Activated CD8-positive, alpha-beta T cell treated with anti-CD3 and anti-CD28 coated beads, Interleukin-2, amount 10 ng/mL, durations not matched to agents 7 days and 5 days (primary cell): ENCODE measurements at regions not wholly inside any gene's neighbourhood (a gene's known extent, or its start where the extent isn't known, plus 50 kb on each side); places are given as distances from the start of the nearest gene placed in this dataset.
"Not testable (repeated sequence)": the region's sequence is repeated elsewhere in the genome, so short reads cannot be mapped to it uniquely, and the experiment has no call there.

Experiments
- ATAC-seq: fragments of 150-1000 bp; cut with Tn5 transposase; one replicate; pipeline ENCODE4 v1.10.0; 2021; ENCODE audit warnings: moderate library complexity
- CTCF ChIA-PET: fragments of 350-600 bp; sonication (Branson Sonifier 250); formaldehyde crosslinking; loops from one replicate; lab custom pipeline; 2021; ENCODE audit warnings: antibody characterized with exemption; lab: Charles Lee
- POLR2A ChIA-PET: fragments of 350-600 bp; sonication (Branson Sonifier 250); formaldehyde crosslinking; loops from one replicate; lab custom pipeline; 2021; ENCODE audit warnings: antibody characterized with exemption; lab: Charles Lee
- DNase-seq: peaks from one replicate; pipeline ENCODE4 v3.0.0-alpha.2; 2020
- H3K27ac Mint-ChIP-seq: one replicate; pipeline ENCODE4 v1.8.0; 2021; ENCODE audit warnings: mild to moderate bottlenecking, mixed read lengths
- H3K27me3 Mint-ChIP-seq: one replicate; pipeline ENCODE4 v1.8.0; 2021; ENCODE audit warnings: low read depth, mixed read lengths
- H3K36me3 Mint-ChIP-seq: one replicate; pipeline ENCODE4 v1.8.0; 2021; ENCODE audit warnings: low read depth, mixed read lengths
- H3K4me1 Mint-ChIP-seq: one replicate; pipeline ENCODE4 v1.8.0; 2021; ENCODE audit warnings: low read depth, mixed read lengths
- H3K4me3 Mint-ChIP-seq: one replicate; pipeline ENCODE4 v1.8.0; 2021; ENCODE audit warnings: mild to moderate bottlenecking, mixed read lengths
- H3K9me3 Mint-ChIP-seq: one replicate; pipeline ENCODE4 v1.8.0; 2022; ENCODE audit warnings: mixed read lengths; ENCODE audit not compliant: insufficient read depth

DNA sequence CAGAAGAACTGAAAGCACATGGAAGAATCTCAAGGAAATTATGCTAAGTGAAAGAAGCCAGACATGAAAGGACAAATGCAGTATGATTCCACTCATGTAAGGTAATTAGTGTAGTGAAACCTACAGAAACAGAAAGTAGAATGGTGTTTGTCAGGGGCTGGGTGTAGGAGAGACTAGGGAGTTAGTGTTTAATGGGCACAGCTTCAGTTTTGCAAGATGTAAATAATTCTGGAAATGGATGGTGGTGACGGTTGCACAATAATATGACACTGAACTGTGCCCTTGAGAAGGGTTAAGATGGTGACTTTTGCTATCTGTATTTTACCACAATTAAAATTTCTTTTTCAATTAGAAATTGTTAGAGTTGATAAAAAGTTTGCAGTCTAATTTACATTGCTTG lies 157.3 kb upstream of the ADCY1 start:
- POLR2A ChIA-PET: no interaction called here
- ATAC-seq: no peak
- H3K9me3 Mint-ChIP-seq: no peaks in the 10 kb centered on the region

DNA sequence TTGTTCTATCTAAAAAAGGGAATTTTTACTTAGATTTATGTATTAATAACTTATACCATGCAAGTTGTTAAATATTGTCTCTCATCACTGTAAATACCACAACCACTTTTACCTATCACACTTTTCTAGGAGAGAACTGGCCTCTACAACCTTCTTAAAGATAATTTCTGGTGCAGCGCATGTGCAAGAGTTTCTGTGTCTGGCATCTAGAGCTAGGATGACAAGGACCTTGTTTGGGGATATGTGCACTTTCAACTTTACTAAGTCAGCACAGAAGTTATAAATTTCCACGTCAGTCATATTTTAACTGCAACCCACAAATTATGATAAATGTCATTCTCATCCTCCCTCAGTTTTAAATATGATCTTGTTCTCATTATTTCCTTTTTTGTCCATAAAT lies 156.9 kb upstream of the ADCY1 start:
- no peaks in the 10 kb centered on the region for H3K36me3 Mint-ChIP-seq
- ATAC-seq: no peak
- CTCF ChIA-PET: no interaction called here
- H3K4me1 Mint-ChIP-seq: no peaks in the 10 kb centered on the region
- POLR2A ChIA-PET: no interaction called here
- no peaks in the 10 kb centered on the region for H3K9me3 Mint-ChIP-seq
- no peak overlapping the region for H3K27ac Mint-ChIP-seq
- peaks cover 14% of the 10 kb centered on the region for H3K27me3 Mint-ChIP-seq
- DNase-seq: no peak
- no peak overlapping the region for H3K4me3 Mint-ChIP-seq

More for the DNA sequence above, 157.3 kb upstream of the ADCY1 start:
- no peaks in the 10 kb centered on the region for H3K36me3 Mint-ChIP-seq
- H3K27ac Mint-ChIP-seq: no peak overlapping the region
- no peaks in the 10 kb centered on the region for H3K4me1 Mint-ChIP-seq
- no peak for DNase-seq
- H3K27me3 Mint-ChIP-seq: peaks cover 14% of the 10 kb centered on the region
- CTCF ChIA-PET: no interaction called here
- H3K4me3 Mint-ChIP-seq: no peak overlapping the region

GRCh38 chr7:45417735-45418134 lies 156.4 kb upstream of the ADCY1 start:
- H3K4me1 Mint-ChIP-seq: no peaks in the 10 kb centered on the region
- H3K9me3 Mint-ChIP-seq: no peaks in the 10 kb centered on the region
- H3K36me3 Mint-ChIP-seq: no peaks in the 10 kb centered on the region
- DNase-seq (no peak), ATAC-seq (no peak)
- ChIA-PET CTCF (no interaction called here), POLR2A (no interaction called here)
- no peak overlapping the region for H3K4me3 Mint-ChIP-seq
- H3K27ac Mint-ChIP-seq: no peak overlapping the region
- peaks cover 17% of the 10 kb centered on the region for H3K27me3 Mint-ChIP-seq

GRCh38 chr7:45420843-45421495 lies 153.2 kb upstream of the ADCY1 start:
- H3K27me3 Mint-ChIP-seq: peaks cover 18% of the 10 kb centered on the region
- ChIA-PET POLR2A (no interaction called here), CTCF (no interaction called here)
- no peaks in the 10 kb centered on the region for H3K9me3 Mint-ChIP-seq
- no peak overlapping the region for H3K4me3 Mint-ChIP-seq
- no peaks in the 10 kb centered on the region for H3K4me1 Mint-ChIP-seq
- ATAC-seq: no peak
- no peak overlapping the region for H3K27ac Mint-ChIP-seq
- DNase-seq: no peak
- H3K36me3 Mint-ChIP-seq: no peaks in the 10 kb centered on the region

- ATAC-seq: no peak
- H3K27me3 Mint-ChIP-seq: peaks cover 17% of the 10 kb centered on the region
Observed at GRCh38 chr7:45421806-45422205, 152.4 kb upstream of the ADCY1 start.

GRCh38 chr7:45430397-45430796 lies 143.8 kb upstream of the ADCY1 start:
- Mint-ChIP-seq H3K4me3 (no peak overlapping the region), H3K9me3 (no peaks in the 10 kb centered on the region), H3K27ac (no peak overlapping the region), H3K36me3 (no peaks in the 10 kb centered on the region), H3K27me3 (no peaks in the 10 kb centered on the region), H3K4me1 (no peaks in the 10 kb centered on the region)
- no peak for ATAC-seq
- DNase-seq: no peak
- ChIA-PET CTCF (no interaction called here), POLR2A (no interaction called here)

More at GRCh38 chr7:45421806-45422205, 152.4 kb upstream of the ADCY1 start:
- no peaks in the 10 kb centered on the region for H3K36me3 Mint-ChIP-seq
- no peaks in the 10 kb centered on the region for H3K4me1 Mint-ChIP-seq
- no peak for DNase-seq
- no peak overlapping the region for H3K4me3 Mint-ChIP-seq
- POLR2A ChIA-PET: no interaction called here
- no peaks in the 10 kb centered on the region for H3K9me3 Mint-ChIP-seq
- H3K27ac Mint-ChIP-seq: no peak overlapping the region
- CTCF ChIA-PET: no interaction called here

GRCh38 chr7:45434167-45434784 lies 139.9 kb upstream of the ADCY1 start:
- Mint-ChIP-seq H3K27ac (no peak overlapping the region), H3K9me3 (no peaks in the 10 kb centered on the region), H3K4me1 (no peaks in the 10 kb centered on the region), H3K36me3 (no peaks in the 10 kb centered on the region), H3K27me3 (peaks cover 10% of the 10 kb centered on the region), H3K4me3 (no peak overlapping the region)
- DNase-seq (no peak), ATAC-seq (no peak)
- CTCF ChIA-PET: interaction anchor here (0.6 kb wide), 1 partner anchor 724 kb away, joined by 3 read pairs; no protein-coding TSS in a partner anchor
- POLR2A ChIA-PET: no interaction called here

- no peaks in the 10 kb centered on the region for H3K36me3 Mint-ChIP-seq
- ATAC-seq (no peak), DNase-seq (no peak)
- no peaks in the 10 kb centered on the region for H3K9me3 Mint-ChIP-seq
- POLR2A ChIA-PET: no interaction called here
- CTCF ChIA-PET: no interaction called here
- no peak overlapping the region for H3K27ac Mint-ChIP-seq
- no peak overlapping the region for H3K4me3 Mint-ChIP-seq
- H3K27me3 Mint-ChIP-seq: peaks cover 16% of the 10 kb centered on the region
- no peaks in the 10 kb centered on the region for H3K4me1 Mint-ChIP-seq
Observed at GRCh38 chr7:45435131-45435530, 139.0 kb upstream of the ADCY1 start.

DNA sequence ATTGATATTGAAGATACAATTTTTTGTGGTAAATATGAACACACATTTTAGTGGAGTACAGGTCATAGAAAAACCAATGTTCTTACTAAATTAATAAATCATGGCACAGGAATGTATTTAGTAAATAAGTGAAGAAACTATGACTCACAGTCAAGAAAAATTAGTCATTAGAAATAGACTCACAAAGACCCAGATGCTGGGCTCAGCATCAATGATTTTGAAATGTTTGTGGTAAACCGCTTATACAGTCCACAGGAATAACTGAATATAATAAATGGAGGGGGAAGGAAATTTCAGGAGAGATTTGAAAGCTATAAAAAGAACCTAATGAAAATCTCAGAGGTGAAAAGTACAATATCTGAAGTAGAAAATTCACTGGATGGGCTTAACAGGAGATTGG lies 138.3 kb upstream of the ADCY1 start:
- no peaks in the 10 kb centered on the region for H3K4me1 Mint-ChIP-seq
- no peak for DNase-seq
- ChIA-PET POLR2A (no interaction called here), CTCF (no interaction called here)
- no peak for ATAC-seq
- H3K36me3 Mint-ChIP-seq: no peaks in the 10 kb centered on the region
- H3K4me3 Mint-ChIP-seq: no peak overlapping the region
- H3K27me3 Mint-ChIP-seq: peaks cover 17% of the 10 kb centered on the region
- no peaks in the 10 kb centered on the region for H3K9me3 Mint-ChIP-seq
- H3K27ac Mint-ChIP-seq: no peak overlapping the region

DNA sequence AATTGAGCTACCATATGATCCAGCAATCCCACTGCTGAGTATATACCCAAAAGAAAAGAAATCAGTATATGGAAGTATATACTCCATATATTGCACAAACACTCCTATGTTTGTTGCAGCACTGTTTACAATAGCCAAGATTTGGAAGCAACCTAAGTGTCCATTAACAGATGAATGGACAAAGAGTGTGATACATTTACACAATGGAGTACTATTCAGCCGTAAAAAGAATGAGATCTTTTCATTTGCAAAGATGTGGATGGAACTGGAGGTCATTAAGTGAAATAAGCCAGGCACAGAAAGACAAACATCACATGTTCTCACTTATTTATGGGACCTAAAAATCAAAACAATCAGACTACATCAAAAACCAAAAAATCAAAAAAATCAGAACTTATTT lies 133.4 kb upstream of the ADCY1 start:
- H3K4me3 Mint-ChIP-seq, CTCF ChIA-PET, H3K36me3 Mint-ChIP-seq, DNase-seq, H3K27ac Mint-ChIP-seq, H3K9me3 Mint-ChIP-seq, ATAC-seq, POLR2A ChIA-PET, H3K4me1 Mint-ChIP-seq: not testable (repeated sequence)
- peaks cover 17% of the 10 kb centered on the region for H3K27me3 Mint-ChIP-seq

GRCh38 chr7:45443263-45443662 lies 130.9 kb upstream of the ADCY1 start:
- ChIA-PET CTCF (no interaction called here), POLR2A (no interaction called here)
- no peaks in the 10 kb centered on the region for H3K36me3 Mint-ChIP-seq
- H3K4me3 Mint-ChIP-seq: no peak overlapping the region
- H3K9me3 Mint-ChIP-seq: no peaks in the 10 kb centered on the region
- H3K4me1 Mint-ChIP-seq: no peaks in the 10 kb centered on the region
- no peak for ATAC-seq
- DNase-seq: no peak
- H3K27ac Mint-ChIP-seq: no peak overlapping the region
- H3K27me3 Mint-ChIP-seq: peaks cover 23% of the 10 kb centered on the region

GRCh38 chr7:45446195-45446944 lies 127.8 kb upstream of the ADCY1 start:
- DNase-seq (no peak), ATAC-seq (no peak)
- Mint-ChIP-seq H3K4me1 (no peaks in the 10 kb centered on the region), H3K9me3 (no peaks in the 10 kb centered on the region), H3K4me3 (no peak overlapping the region), H3K27me3 (peaks cover 9% of the 10 kb centered on the region), H3K27ac (no peak overlapping the region), H3K36me3 (no peaks in the 10 kb centered on the region)
- POLR2A ChIA-PET: no interaction called here
- CTCF ChIA-PET: no interaction called here
